Common myeloid progenitor, CD34-positive (primary cell): ENCODE measurements at regions not wholly inside any gene's neighbourhood (a gene's known extent, or its start where the extent isn't known, plus 50 kb on each side); places are given as distances from the start of the nearest gene placed in this dataset.

Source experiments
- CTCF ChIA-PET: fragments of 350-600 bp; sonication (Branson Sonifier 250); formaldehyde crosslinking; loops from one replicate; lab custom pipeline; 2021; ENCODE audit warnings: antibody characterized with exemption; lab: Charles Lee
- POLR2A ChIA-PET: fragments of 350-600 bp; sonication (Branson Sonifier 250); formaldehyde crosslinking; loops from one replicate; lab custom pipeline; 2021; ENCODE audit warnings: antibody characterized with exemption; lab: Charles Lee
- DNase-seq, 3 donors: peaks; one replicate each; pipeline versions ENCODE4 v3.0.0 to v3.0.0-alpha.2; 2013
- H3K27ac ChIP-seq, 2 experiments: 1 replicate in 1 of 2; 2 replicates in 1 of 2; pipeline ENCODE4 v1.7.0; 2013; ENCODE audit warnings: inconsistent platforms in 2 of 2, low read length in 2 of 2, mild to moderate bottlenecking in 2 of 2, low read depth in 1 of 2, moderate library complexity in 1 of 2; ENCODE audit not compliant: severe bottlenecking in 2 of 2, insufficient read depth in 1 of 2, poor library complexity in 1 of 2
- H3K27me3 ChIP-seq, 5 experiments: replicated peaks in 2 of 5; 1 replicate in 3 of 5; 2 replicates in 2 of 5; pipeline versions ENCODE4 v1.6.1 to v1.7.0; 2013; ENCODE audit warnings: low read length in 4 of 5, mild to moderate bottlenecking in 2 of 5, moderate library complexity in 2 of 5, inconsistent platforms in 1 of 5; ENCODE audit not compliant: insufficient read depth in 5 of 5, control insufficient read depth in 4 of 5
- H3K36me3 ChIP-seq, 4 experiments: 1 replicate in 2 of 4; 2 replicates in 2 of 4; pipeline versions ENCODE4 v1.6.1 to v1.7.0; 2013; ENCODE audit warnings: low read length in 3 of 4, control low read depth in 1 of 4, mild to moderate bottlenecking in 1 of 4; ENCODE audit not compliant: control insufficient read depth in 4 of 4, insufficient read depth in 4 of 4
- H3K4me1 ChIP-seq, 4 experiments: 1 replicate in 3 of 4; 2 replicates in 1 of 4; pipeline versions ENCODE4 v1.6.1 to v1.7.1; 2013; ENCODE audit warnings: low read length in 3 of 4, mild to moderate bottlenecking in 3 of 4, control low read depth in 1 of 4, inconsistent platforms in 1 of 4, moderate library complexity in 1 of 4; ENCODE audit not compliant: control insufficient read depth in 4 of 4, insufficient read depth in 4 of 4; ENCODE audit errors: control extremely low read depth in 1 of 4
- H3K4me3 ChIP-seq, 7 experiments: 1 replicate in 4 of 7; 2 replicates in 3 of 7; pipeline versions ENCODE4 v1.5.1 to v1.7.0; 2013; ENCODE audit warnings: mild to moderate bottlenecking in 7 of 7, low read length in 6 of 7, moderate library complexity in 6 of 7, inconsistent platforms in 2 of 7, low read depth in 2 of 7, control low read depth in 1 of 7; ENCODE audit not compliant: insufficient read depth in 4 of 7, control insufficient read depth in 1 of 7; ENCODE audit errors: extremely low read depth in 1 of 7
- H3K9me3 ChIP-seq, 5 experiments: 1 replicate in 4 of 5; 2 replicates in 1 of 5; pipeline versions ENCODE4 v1.6.1 to v1.7.1; 2013; ENCODE audit warnings: low read length in 4 of 5, mild to moderate bottlenecking in 2 of 5, inconsistent platforms in 1 of 5, low read depth in 1 of 5, moderate library complexity in 1 of 5; ENCODE audit not compliant: control insufficient read depth in 4 of 5, insufficient read depth in 2 of 5; ENCODE audit errors: control extremely low read depth in 1 of 5
- WGBS: methylation state at CpG from one replicate; pipeline ENCODE4 v1.1.5; 2013; ENCODE audit not compliant: insufficient coverage; 5-methylcytosine and 5-hydroxymethylcytosine counted together

GRCh38 chr3:65303431-65303830 lies 615.6 kb upstream of the ADAMTS9 start:
- no peak overlapping the region for H3K4me3 ChIP-seq
- H3K4me1 ChIP-seq: no peaks in the 10 kb centered on the region
- POLR2A ChIA-PET: no interaction called here
- no peaks in the 10 kb centered on the region for H3K36me3 ChIP-seq
- H3K27me3 ChIP-seq: peaks cover 0 to 2% (median 0%) of the 10 kb centered on the region in 5 experiments
- CTCF ChIA-PET: no interaction called here
- H3K9me3 ChIP-seq: no peaks in the 10 kb centered on the region
- no peak for DNase-seq
- 91% methylated on average over 5 of the region's 6 CpGs for WGBS
- H3K27ac ChIP-seq: no peak overlapping the region

DNA sequence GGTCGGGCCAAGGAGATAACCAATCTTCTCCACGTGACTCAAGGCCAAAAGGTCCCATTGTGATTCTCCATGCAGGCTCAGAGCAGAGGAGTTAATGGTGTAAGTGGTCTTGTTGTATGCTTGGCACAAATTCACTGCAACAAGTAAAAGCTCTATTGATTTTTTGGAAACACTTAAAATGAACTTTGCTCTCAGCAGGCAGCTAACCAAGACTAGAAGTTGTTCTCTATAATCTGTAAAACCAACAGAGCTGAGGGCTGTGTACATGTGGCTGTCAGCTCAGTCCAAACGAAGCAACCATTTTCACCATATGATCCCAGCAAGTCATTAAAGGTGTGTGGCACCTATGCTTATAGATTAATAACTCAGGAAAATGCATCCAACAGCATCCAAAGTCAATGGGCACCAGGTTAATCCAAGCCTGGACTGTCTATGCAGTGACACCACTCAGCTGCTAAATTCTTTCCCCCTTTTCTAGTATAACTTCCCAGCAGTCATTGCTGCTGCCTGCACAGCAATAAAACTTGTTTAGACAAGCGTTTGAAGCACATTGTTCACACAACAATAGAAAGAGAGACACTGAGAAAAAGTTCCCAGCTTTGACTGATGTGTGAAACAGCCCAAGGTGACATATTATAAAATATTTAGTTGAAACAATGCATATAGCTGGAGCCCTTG lies 603.8 kb upstream of the ADAMTS9 start:
- whole genome bisulfite sequencing: 20% methylated on average over 1 of the region's 4 CpGs
- Histone ChIP-seq H3K9me3 (no peaks in the 10 kb centered on the region), H3K27me3 (no peaks in the 10 kb centered on the region), H3K4me3 (no peak overlapping the region), H3K27ac (no peak overlapping the region), H3K4me1 (no peaks in the 10 kb centered on the region), H3K36me3 (no peaks in the 10 kb centered on the region)
- POLR2A ChIA-PET: no interaction called here
- CTCF ChIA-PET: no interaction called here
- no peak for DNase-seq

DNA sequence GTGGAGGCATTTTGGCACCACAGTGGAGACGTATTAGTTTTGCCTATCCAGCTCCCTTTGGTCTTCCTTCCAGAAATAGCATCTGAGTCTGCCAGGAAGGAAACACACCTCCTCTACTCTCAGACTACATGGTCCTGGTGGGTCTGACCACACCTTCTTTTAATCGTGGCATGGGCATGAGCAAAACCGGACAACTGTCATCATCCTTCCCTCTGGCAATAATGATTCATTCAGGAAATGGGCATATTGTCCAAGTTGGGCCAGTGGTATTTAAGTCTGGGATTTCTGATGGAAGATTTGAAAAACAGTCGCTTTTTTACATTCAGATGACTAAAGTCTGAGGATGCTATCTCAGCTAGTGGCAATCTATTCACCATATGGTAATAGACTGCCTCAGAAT lies 601.0 kb upstream of the ADAMTS9 start:
- Histone ChIP-seq H3K9me3 (no peaks in the 10 kb centered on the region), H3K27me3 (no peaks in the 10 kb centered on the region), H3K4me1 (no peaks in the 10 kb centered on the region), H3K4me3 (no peak overlapping the region), H3K27ac (no peak overlapping the region), H3K36me3 (no peaks in the 10 kb centered on the region)
- POLR2A ChIA-PET: interaction anchor here (0.6 kb wide), 1 partner anchor 32 kb away, joined by 4 read pairs; no protein-coding TSS in a partner anchor
- CTCF ChIA-PET: no interaction called here
- WGBS: 95% methylated on average over 2 of the region's 4 CpGs
- DNase-seq: no peak

DNA sequence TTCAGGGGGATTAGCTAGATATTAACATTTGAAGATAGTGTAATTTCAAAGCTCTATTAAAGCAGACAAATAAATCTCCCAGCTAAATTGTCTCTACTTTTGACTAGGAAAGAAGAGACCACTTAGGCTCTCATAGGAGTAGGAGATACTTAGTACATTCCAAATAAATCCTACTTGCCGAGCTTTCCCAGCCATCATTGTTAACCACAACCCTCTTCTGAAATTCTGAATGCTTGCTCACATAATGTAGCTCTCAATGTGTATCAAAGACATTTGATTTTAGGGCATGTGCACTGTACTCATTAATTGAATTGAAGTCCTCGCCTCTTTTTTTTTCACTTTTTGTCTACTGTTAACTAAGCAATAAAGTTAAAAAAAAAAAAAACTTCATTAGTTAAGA lies 598.2 kb upstream of the ADAMTS9 start:
- Histone ChIP-seq H3K4me1 (no peaks in the 10 kb centered on the region), H3K27ac (no peak overlapping the region), H3K36me3 (no peaks in the 10 kb centered on the region), H3K4me3 (no peak overlapping the region), H3K9me3 (no peaks in the 10 kb centered on the region), H3K27me3 (no peaks in the 10 kb centered on the region)
- no peak for DNase-seq
- POLR2A ChIA-PET: no interaction called here
- no CpG with 5 or more reads among the region's 2 CpGs for WGBS
- CTCF ChIA-PET: no interaction called here

GRCh38 chr3:65284961-65285360 lies 597.2 kb upstream of the ADAMTS9 start:
- Histone ChIP-seq H3K36me3 (no peaks in the 10 kb centered on the region), H3K4me3 (no peak overlapping the region), H3K4me1 (no peaks in the 10 kb centered on the region), H3K27me3 (no peaks in the 10 kb centered on the region), H3K27ac (no peak overlapping the region), H3K9me3 (no peaks in the 10 kb centered on the region)
- no CpG with 5 or more reads among the region's 1 CpG for WGBS
- POLR2A ChIA-PET: no interaction called here
- CTCF ChIA-PET: no interaction called here
- no peak for DNase-seq

- 100% methylated on average over 5 of the region's 6 CpGs for WGBS
- CTCF ChIA-PET: no interaction called here
- no peak for DNase-seq
- POLR2A ChIA-PET: no interaction called here
- no peaks in the 10 kb centered on the region for H3K36me3 ChIP-seq
- H3K4me1 ChIP-seq: no peaks in the 10 kb centered on the region
- H3K9me3 ChIP-seq: no peaks in the 10 kb centered on the region
- no peak overlapping the region for H3K27ac ChIP-seq
- H3K27me3 ChIP-seq: no peaks in the 10 kb centered on the region
- H3K4me3 ChIP-seq: no peak overlapping the region
Measured at GRCh38 chr3:65284546-65284945, 596.7 kb upstream of the ADAMTS9 start.

- no peak for DNase-seq
- Histone ChIP-seq H3K27me3 (no peaks in the 10 kb centered on the region), H3K9me3 (no peaks in the 10 kb centered on the region), H3K36me3 (no peaks in the 10 kb centered on the region), H3K4me1 (no peaks in the 10 kb centered on the region), H3K27ac (no peak overlapping the region), H3K4me3 (no peak overlapping the region)
- POLR2A ChIA-PET: no interaction called here
- 97% methylated on average over 3 of the region's 6 CpGs for WGBS
- CTCF ChIA-PET: no interaction called here
Measured at GRCh38 chr3:65279225-65279782, 591.5 kb upstream of the ADAMTS9 start.
